H1 (cell line): ENCODE measurements at regions not wholly inside any gene's neighbourhood (a gene's known extent, or its start where the extent isn't known, plus 50 kb on each side); places are given as distances from the start of the nearest gene placed in this dataset.

Source experiments
- EGR1 ChIP-seq: IDR thresholded peaks from 2 replicates; pipeline ENCODE4 v1.6.1; 2011; ENCODE audit warnings: low read depth, low read length, borderline replicate concordance
- RNF2 ChIP-seq: fragments of 200-900, 300-1000 bp; sonication (generic); IDR thresholded peaks from 2 replicates; pipeline ENCODE4 v1.7.1; 2016; ENCODE audit warnings: borderline replicate concordance, low read depth, mild to moderate bottlenecking, antibody characterized with exemption, low read length; ENCODE audit not compliant: poor library complexity, severe bottlenecking; ENCODE audit errors: missing control alignments

DNA sequence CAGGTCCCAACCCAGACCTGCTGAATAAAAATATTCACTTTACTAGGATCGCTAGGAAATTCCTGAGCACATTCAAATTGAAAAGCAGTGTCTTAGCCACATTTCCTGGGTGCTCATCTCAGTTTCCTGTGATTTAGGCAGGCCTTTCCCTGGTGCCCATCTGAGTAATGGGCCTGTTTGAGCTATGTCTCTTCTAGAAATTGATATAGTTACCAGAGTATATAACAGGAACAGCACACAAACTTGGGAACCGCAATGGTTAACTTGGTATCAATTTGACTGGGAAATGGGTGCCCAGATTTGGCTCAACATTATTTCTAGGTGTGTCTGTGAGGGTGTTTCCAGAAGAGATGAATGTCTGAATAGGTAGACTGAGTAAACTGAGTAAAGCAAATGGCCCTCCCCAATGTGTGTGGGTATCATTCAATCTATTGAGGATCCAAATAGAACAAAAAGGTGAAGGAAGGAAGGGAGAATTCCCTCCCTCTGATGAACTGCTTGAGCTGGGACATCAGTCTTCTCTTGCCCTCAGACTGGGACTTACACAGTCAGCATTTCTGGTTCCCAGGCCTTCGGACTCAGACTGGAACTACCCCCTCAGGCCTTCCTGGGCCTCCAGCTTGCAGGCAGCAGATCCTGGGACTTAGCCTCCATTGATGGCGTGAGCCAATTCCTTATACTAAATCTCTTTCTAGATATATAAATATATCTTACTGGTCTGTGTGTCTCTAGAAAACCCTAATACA is 99.1 kb downstream of the CCDC71L start (continued):
- TF ChIP-seq RNF2 (no peak), EGR1 (no peak)
